H1 (cell line): ENCODE measurements at regions not wholly inside any gene's neighbourhood (a gene's known extent, or its start where the extent isn't known, plus 50 kb on each side); places are given as distances from the start of the nearest gene placed in this dataset.

ENCODE experiments used
- CTCF ChIA-PET: fragments of 300-600 bp; sonication (Branson Sonifier 250); formaldehyde crosslinking; loops from one replicate; lab custom pipeline; 2021; ENCODE audit not compliant: partially characterized antibody; lab: Charles Lee
- POLR2A ChIA-PET: fragments of 300-600 bp; sonication (Branson Sonifier 250); formaldehyde crosslinking; loops from one replicate; lab custom pipeline; 2021; ENCODE audit warnings: inconsistent platforms; ENCODE audit not compliant: partially characterized antibody; lab: Charles Lee
- DNase-seq, 2 experiments: peaks; one replicate each; pipeline versions ENCODE4 v3.0.0 to v3.0.0-alpha.2; 2010 to 2022; ENCODE audit warnings: low spot score in 2 of 2, low read depth in 1 of 2, mixed read lengths in 1 of 2
- FAIRE-seq: peaks from 2 replicates; lab custom pipeline; 2011; peaks lifted over from hg19 to GRCh38; lab: Jason Lieb, UNC
- H2AFZ ChIP-seq: 2 replicates; pipeline ENCODE4 v1.8.1; 2012; ENCODE audit warnings: low read length, inconsistent platforms
- H2AK5ac ChIP-seq: 2 replicates; pipeline ENCODE4 v1.6.1; 2013; ENCODE audit warnings: low read depth, low read length
- H2BK120ac ChIP-seq: replicated peaks from 2 replicates; pipeline ENCODE3; 2013; ENCODE audit warnings: low read depth, low read length, inconsistent platforms
- H2BK12ac ChIP-seq: 2 replicates; pipeline ENCODE4 v1.6.1; 2013; ENCODE audit warnings: low read depth, low read length
- H2BK15ac ChIP-seq: 2 replicates; pipeline ENCODE4 v1.6.1; 2013; ENCODE audit warnings: low read length
- H2BK20ac ChIP-seq: 2 replicates; pipeline ENCODE4 v1.6.1; 2013; ENCODE audit warnings: low read length
- H2BK5ac ChIP-seq: 2 replicates; pipeline ENCODE4 v1.6.1; 2013; ENCODE audit warnings: low read depth, low read length
- H3K14ac ChIP-seq: 2 replicates; pipeline ENCODE4 v1.6.1; 2013; ENCODE audit warnings: inconsistent platforms; ENCODE audit not compliant: insufficient read length
- H3K18ac ChIP-seq: 2 replicates; pipeline ENCODE4 v1.6.1; 2013; ENCODE audit warnings: low read length; ENCODE audit errors: extremely low read depth
- H3K23ac ChIP-seq: 2 replicates; pipeline ENCODE4 v1.6.1; 2013; ENCODE audit warnings: inconsistent platforms; ENCODE audit not compliant: insufficient read length
- H3K23me2 ChIP-seq: 2 replicates; pipeline ENCODE4 v1.6.1; 2013; ENCODE audit warnings: low read depth, low read length
- H3K27ac ChIP-seq: 2 replicates; pipeline ENCODE4 v1.6.1; 2011; ENCODE audit warnings: low read depth, low read length, inconsistent platforms
- H3K27me3 ChIP-seq, 4 experiments: replicated peaks in 1 of 4; 1 replicate in 1 of 4; 2 replicates in 3 of 4; pipeline versions ENCODE4 v1.6.1 to v1.8.1; 2011 to 2013; ENCODE audit warnings: low read length in 3 of 4, mild to moderate bottlenecking in 3 of 4, inconsistent platforms in 2 of 4, mixed read lengths in 2 of 4, moderate library complexity in 1 of 4; ENCODE audit not compliant: control insufficient read depth in 3 of 4, insufficient read depth in 3 of 4; ENCODE audit errors: extremely low read depth in 1 of 4
- H3K36me3 ChIP-seq, 4 experiments: 2 replicates each; pipeline versions ENCODE4 v1.6.1 to v1.8.1; 2011 to 2013; ENCODE audit warnings: mild to moderate bottlenecking in 4 of 4, low read length in 3 of 4, moderate library complexity in 2 of 4, control low read depth in 1 of 4, inconsistent platforms in 1 of 4; ENCODE audit not compliant: insufficient read depth in 4 of 4, control insufficient read depth in 2 of 4
- H3K4ac ChIP-seq: replicated peaks from 2 replicates; pipeline ENCODE3; 2013; ENCODE audit warnings: low read length, low read depth, mixed read lengths, inconsistent platforms; ENCODE audit not compliant: insufficient read length
- H3K4me1 ChIP-seq, 4 experiments: replicated peaks in 1 of 4; 1 replicate in 1 of 4; 2 replicates in 3 of 4; pipeline versions ENCODE4 v1.6.1 to v1.8.1; 2011 to 2013; ENCODE audit warnings: low read length in 3 of 4, inconsistent platforms in 2 of 4, mixed read lengths in 1 of 4; ENCODE audit not compliant: insufficient read depth in 4 of 4, control insufficient read depth in 3 of 4
- H3K4me2 ChIP-seq, 2 experiments: 2 replicates each; pipeline versions ENCODE4 v1.6.1 to v1.8.1; 2011 to 2013; ENCODE audit warnings: low read depth in 2 of 2, low read length in 2 of 2, control low read depth in 1 of 2, inconsistent platforms in 1 of 2, mild to moderate bottlenecking in 1 of 2; ENCODE audit not compliant: insufficient read depth in 1 of 2
- H3K4me3 ChIP-seq, 4 experiments: fragments of 200-600, 300-600 bp in 1 of 4; sonication (generic), shearing (Covaris generic), sonication (Bioruptor Twin) in 1 of 4; 2 replicates each; pipeline versions ENCODE4 v1.5.1 to v1.8.1; 2011 to 2016; ENCODE audit warnings: low read length in 4 of 4, low read depth in 3 of 4, control low read depth in 2 of 4, inconsistent platforms in 2 of 4, mild to moderate bottlenecking in 2 of 4, mixed read lengths in 1 of 4, moderate library complexity in 1 of 4; ENCODE audit not compliant: insufficient read depth in 2 of 4; ENCODE audit errors: extremely low read depth in 1 of 4
- H3K56ac ChIP-seq: replicated peaks from 2 replicates; pipeline ENCODE3; 2013; ENCODE audit warnings: low read depth, mild to moderate bottlenecking, mixed read lengths, low read length, inconsistent platforms; ENCODE audit not compliant: insufficient read length
- H3K79me1 ChIP-seq: 2 replicates; pipeline ENCODE4 v1.6.1; 2013; ENCODE audit warnings: low read depth, low read length, control low read depth
- H3K79me2 ChIP-seq, 2 experiments: 2 replicates each; pipeline versions ENCODE4 v1.6.1 to v1.8.1; 2012 to 2013; ENCODE audit warnings: low read length in 2 of 2, mild to moderate bottlenecking in 2 of 2, inconsistent platforms in 1 of 2; ENCODE audit not compliant: insufficient read depth in 2 of 2, control insufficient read depth in 1 of 2
- H3K9ac ChIP-seq, 4 experiments: replicated peaks in 1 of 4; 1 replicate in 1 of 4; 2 replicates in 3 of 4; pipeline versions ENCODE4 v1.6.1 to v1.8.1; 2011 to 2013; ENCODE audit warnings: low read depth in 3 of 4, low read length in 3 of 4, control low read depth in 2 of 4, mild to moderate bottlenecking in 2 of 4, moderate library complexity in 2 of 4, inconsistent platforms in 1 of 4; ENCODE audit errors: extremely low read depth in 1 of 4
- H3K9me3 ChIP-seq, 2 experiments: 2 replicates each; pipeline versions ENCODE4 v1.6.1 to v1.8.1; 2012 to 2013; ENCODE audit warnings: mild to moderate bottlenecking in 2 of 2, moderate library complexity in 2 of 2, control low read depth in 1 of 2, inconsistent platforms in 1 of 2, low read depth in 1 of 2, low read length in 1 of 2, mixed read lengths in 1 of 2; ENCODE audit not compliant: insufficient read depth in 2 of 2
- H4K20me1 ChIP-seq, 2 experiments: replicated peaks in 1 of 2; 2 replicates each; pipeline versions ENCODE3 to v1.8.1; 2011 to 2013; ENCODE audit warnings: inconsistent platforms in 2 of 2, low read length in 2 of 2, mild to moderate bottlenecking in 1 of 2; ENCODE audit not compliant: insufficient read depth in 2 of 2, control insufficient read depth in 1 of 2
- H4K5ac ChIP-seq: 2 replicates; pipeline ENCODE4 v1.6.1; 2013; ENCODE audit warnings: low read length, low read depth, mixed read lengths, inconsistent platforms; ENCODE audit not compliant: insufficient read length
- H4K8ac ChIP-seq: 2 replicates; pipeline ENCODE4 v1.8.0; 2013; ENCODE audit warnings: mild to moderate bottlenecking, moderate library complexity, low read length, inconsistent platforms; ENCODE audit not compliant: insufficient read depth; ENCODE audit errors: extremely low read depth
- H4K91ac ChIP-seq: replicated peaks from 2 replicates; pipeline ENCODE3; 2013; ENCODE audit warnings: low read length, mixed read lengths, inconsistent platforms; ENCODE audit not compliant: insufficient read length
- CBX8 ChIP-seq: fragments of 300-800, 300-1000 bp; sonication (generic); IDR thresholded peaks from 2 replicates; pipeline ENCODE4 v1.7.1; 2016; ENCODE audit warnings: low read depth, low read length, borderline replicate concordance
- CEBPB ChIP-seq: IDR thresholded peaks from 2 replicates; pipeline ENCODE4 v1.6.1; 2012; ENCODE audit warnings: low read depth, low read length
- CHD2 ChIP-seq: IDR thresholded peaks from 2 replicates; pipeline ENCODE4 v1.6.1; 2012; ENCODE audit warnings: low read length, improper control_type of control experiment
- EGR1 ChIP-seq: IDR thresholded peaks from 2 replicates; pipeline ENCODE4 v1.6.1; 2011; ENCODE audit warnings: low read depth, low read length, borderline replicate concordance
- JUND ChIP-seq: IDR thresholded peaks from 2 replicates; pipeline ENCODE4 v1.6.1; 2011; ENCODE audit warnings: mild to moderate bottlenecking, improper control_type of control experiment, low read length
- RAD21 ChIP-seq, 2 experiments: IDR thresholded peaks in 1 of 2; conservative IDR thresholded peaks in 1 of 2; 2 replicates each; pipeline ENCODE4 v1.6.1; 2011; ENCODE audit warnings: low read depth in 2 of 2, low read length in 2 of 2, improper control_type of control experiment in 1 of 2, inconsistent platforms in 1 of 2, mild to moderate bottlenecking in 1 of 2, moderate library complexity in 1 of 2
- RBBP5 ChIP-seq: IDR thresholded peaks from 2 replicates; pipeline ENCODE4 v1.7.1; 2012; ENCODE audit warnings: low read depth, mild to moderate bottlenecking, inconsistent platforms, low read length, moderate library complexity, borderline replicate concordance
- SAP30 ChIP-seq: fragments of 300-600 bp; sonication (generic); IDR thresholded peaks from 2 replicates; pipeline ENCODE4 v1.7.1; 2012; ENCODE audit warnings: low read length, moderate library complexity, mild to moderate bottlenecking, inconsistent platforms; ENCODE audit not compliant: insufficient read depth, insufficient replicate concordance
- SIRT6 ChIP-seq: IDR thresholded peaks from one replicate; pipeline ENCODE4 v1.7.1; 2012; ENCODE audit warnings: low read length, inconsistent platforms
- SP2 ChIP-seq: IDR thresholded peaks from 2 replicates; pipeline ENCODE4 v1.6.1; 2012; ENCODE audit warnings: mild to moderate bottlenecking, low read length, inconsistent platforms
- SP4 ChIP-seq: IDR thresholded peaks from 2 replicates; pipeline ENCODE4 v1.6.1; 2012; ENCODE audit warnings: low read length, inconsistent platforms
- WGBS, 2 experiments: shearing (Covaris generic) in 1 of 2; methylation state at CpG; one replicate each; pipeline versions ENCODE4 v1.1.6 to v1.1.7; 2013 to 2015; ENCODE audit warnings: low lambda C conversion rate in 2 of 2, mixed read lengths in 2 of 2, inconsistent platforms in 1 of 2, low coverage in 1 of 2, missing lambda C conversion rate in 1 of 2; ENCODE audit not compliant: insufficient replicate concordance in 2 of 2, insufficient coverage in 1 of 2, insufficient read length in 1 of 2; ENCODE audit errors: extremely low coverage in 1 of 2, missing lambda C conversion rate in 1 of 2; 5-methylcytosine and 5-hydroxymethylcytosine counted together
- TF ChIP-seq, protein P1 (sequence below): IDR thresholded peaks from 2 replicates; pipeline ENCODE4 v1.6.1; 2012; ENCODE audit warnings: low read length, inconsistent platforms
- TF ChIP-seq, protein P2 (sequence below): IDR thresholded peaks from 2 replicates; pipeline ENCODE4 v1.6.1; 2011; ENCODE audit warnings: low read depth, mild to moderate bottlenecking, low read length; ENCODE audit not compliant: insufficient read depth

DNA sequence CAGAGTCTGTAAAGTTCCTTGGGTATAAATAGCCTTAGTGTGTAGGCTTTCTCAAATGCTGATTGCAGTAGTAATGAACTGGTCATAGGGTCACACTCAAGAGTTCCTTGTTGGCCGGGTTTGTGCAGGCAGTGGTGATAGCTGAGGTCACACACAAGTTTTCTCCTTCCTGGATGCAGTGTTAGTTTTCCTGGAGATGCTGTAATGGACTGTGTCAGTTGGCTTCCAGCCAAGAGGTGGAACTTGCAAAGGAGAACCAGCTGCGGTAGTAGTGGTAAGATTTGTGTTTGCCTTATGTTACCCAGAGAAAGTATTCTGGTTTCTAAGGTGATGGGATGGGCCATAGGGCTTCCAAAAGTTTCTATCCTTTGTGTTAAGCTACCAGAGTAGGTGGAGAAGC lies 409.8 kb upstream of the FRG1 start:
- H3K4ac ChIP-seq = no peak overlapping the region
- H2BK12ac ChIP-seq = no peak overlapping the region
- no peak overlapping the region for H3K4me2 ChIP-seq
- no peaks in the 10 kb centered on the region for H3K27me3 ChIP-seq
- no peak overlapping the region for H2BK20ac ChIP-seq
- no peak overlapping the region for H4K8ac ChIP-seq
- no peak overlapping the region for H3K9ac ChIP-seq
- 84% methylated on average over 2 of the region's 2 CpGs; no CpG with 5 or more reads in 1 of the 2 experiments for WGBS, 2 experiments
- H2AK5ac ChIP-seq = no peak overlapping the region
- no peak overlapping the region for H2BK5ac ChIP-seq
- no peaks in the 10 kb centered on the region for H3K23me2 ChIP-seq
- H3K79me1 ChIP-seq = no peaks in the 10 kb centered on the region
- no peak overlapping the region for H4K91ac ChIP-seq
- no peak overlapping the region for H3K18ac ChIP-seq
- H3K9me3 ChIP-seq = peaks cover 20 to 22% of the 10 kb centered on the region in 2 experiments
- no peak overlapping the region for H2AFZ ChIP-seq
- DNase-seq = no peak
- H3K4me1 ChIP-seq = no peaks in the 10 kb centered on the region
- H3K79me2 ChIP-seq = no peaks in the 10 kb centered on the region
- no peaks in the 10 kb centered on the region for H4K20me1 ChIP-seq
- ChIA-PET POLR2A (no interaction called here), CTCF (interaction anchor here (0.7 to 1.8 kb wide), 3 partner anchors 9 to 272 kb away, joined by 3 to 6 read pairs (median 3); no protein-coding TSS in a partner anchor)
- no peak overlapping the region for H3K27ac ChIP-seq
- no peak overlapping the region for H3K23ac ChIP-seq
- H2BK120ac ChIP-seq = no peak overlapping the region
- no peak overlapping the region for H3K14ac ChIP-seq
- no peaks in the 10 kb centered on the region for H3K36me3 ChIP-seq
- H3K56ac ChIP-seq = no peak overlapping the region
- no peak for FAIRE-seq
- no peak overlapping the region for H3K4me3 ChIP-seq
- H2BK15ac ChIP-seq = no peak overlapping the region
- no peak overlapping the region for H4K5ac ChIP-seq
- TF ChIP-seq SP4 = no peak
- TF ChIP-seq SIRT6 = no peak
- TF ChIP-seq, protein P1, sequence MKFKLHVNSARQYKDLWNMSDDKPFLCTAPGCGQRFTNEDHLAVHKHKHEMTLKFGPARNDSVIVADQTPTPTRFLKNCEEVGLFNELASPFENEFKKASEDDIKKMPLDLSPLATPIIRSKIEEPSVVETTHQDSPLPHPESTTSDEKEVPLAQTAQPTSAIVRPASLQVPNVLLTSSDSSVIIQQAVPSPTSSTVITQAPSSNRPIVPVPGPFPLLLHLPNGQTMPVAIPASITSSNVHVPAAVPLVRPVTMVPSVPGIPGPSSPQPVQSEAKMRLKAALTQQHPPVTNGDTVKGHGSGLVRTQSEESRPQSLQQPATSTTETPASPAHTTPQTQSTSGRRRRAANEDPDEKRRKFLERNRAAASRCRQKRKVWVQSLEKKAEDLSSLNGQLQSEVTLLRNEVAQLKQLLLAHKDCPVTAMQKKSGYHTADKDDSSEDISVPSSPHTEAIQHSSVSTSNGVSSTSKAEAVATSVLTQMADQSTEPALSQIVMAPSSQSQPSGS = no peak
- no peak for TF ChIP-seq SP2
- TF ChIP-seq CEBPB = no peak
- TF ChIP-seq CBX8 = no peak
- no peak for TF ChIP-seq JUND
- TF ChIP-seq RAD21 (IDR thresholded peaks at IDR 0.05 in 1 of 2, conservative IDR thresholded peaks at IDR 0.05 in 1 of 2; ENCODE audit: low read depth in 2 of 2, low read length in 2 of 2) = no peak
- TF ChIP-seq SAP30 = no peak
- TF ChIP-seq, protein P2, sequence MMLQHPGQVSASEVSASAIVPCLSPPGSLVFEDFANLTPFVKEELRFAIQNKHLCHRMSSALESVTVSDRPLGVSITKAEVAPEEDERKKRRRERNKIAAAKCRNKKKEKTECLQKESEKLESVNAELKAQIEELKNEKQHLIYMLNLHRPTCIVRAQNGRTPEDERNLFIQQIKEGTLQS = no peak
- TF ChIP-seq RBBP5 = no peak
- TF ChIP-seq EGR1 = no peak
- TF ChIP-seq CHD2 = no peak
